GM04503 (cell line): ENCODE measurements at regions not wholly inside any gene's neighbourhood (a gene's known extent, or its start where the extent isn't known, plus 50 kb on each side); places are given as distances from the start of the nearest gene placed in this dataset.
"Not testable (repeated sequence)": the region's sequence is repeated elsewhere in the genome, so short reads cannot be mapped to it uniquely, and the experiment has no call there.

Experiments used
- DNase-seq: peaks from one replicate; pipeline ENCODE4 v3.0.0-alpha.2; 2012; ENCODE audit warnings: low read depth

DNA sequence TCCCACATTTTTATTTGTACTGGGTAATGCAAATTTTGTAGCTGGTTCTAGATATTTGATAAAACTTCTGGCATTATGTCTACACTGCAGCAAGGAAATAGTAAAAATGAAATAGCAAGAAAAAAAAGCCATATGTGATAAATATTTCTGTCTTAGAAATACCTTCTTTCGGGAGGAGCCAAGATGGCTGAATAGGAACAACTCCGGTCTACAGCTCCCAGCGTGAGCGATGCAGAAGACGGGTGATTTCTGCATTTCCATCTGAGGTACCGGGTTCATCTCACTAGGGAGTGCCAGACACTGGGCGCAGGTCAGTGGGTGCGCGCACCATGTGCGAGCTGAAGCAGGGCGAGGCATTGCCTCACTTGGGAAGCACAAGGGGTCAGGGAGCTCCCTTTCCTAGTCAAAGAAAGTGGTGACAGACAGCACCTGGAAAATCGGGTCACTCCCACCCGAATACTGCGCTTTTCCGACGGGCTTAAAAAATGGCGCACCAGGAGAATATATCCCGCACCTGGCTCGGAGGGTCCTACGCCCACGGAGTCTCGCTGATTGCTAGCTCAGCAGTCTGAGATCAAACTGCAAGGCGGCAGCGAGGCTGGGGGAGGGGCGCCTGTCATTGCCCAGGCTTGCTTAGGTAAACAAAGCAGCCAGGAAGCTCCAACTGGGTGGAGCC lies 461.4 kb downstream of the ZWINT start:
- not testable (repeated sequence) for DNase-seq

- no peak for DNase-seq
These were observed 463.6 kb downstream of the ZWINT start for GRCh38 chr10:55897490-55897921.

- no peak for DNase-seq
These were observed 468.8 kb downstream of the ZWINT start for GRCh38 chr10:55892276-55892675.

- DNase-seq, result no peak
These were observed 479.5 kb downstream of the ZWINT start for GRCh38 chr10:55881588-55881987.

GRCh38 chr10:55873485-55873884 lies 487.6 kb downstream of the ZWINT start:
- no peak for DNase-seq

DNA sequence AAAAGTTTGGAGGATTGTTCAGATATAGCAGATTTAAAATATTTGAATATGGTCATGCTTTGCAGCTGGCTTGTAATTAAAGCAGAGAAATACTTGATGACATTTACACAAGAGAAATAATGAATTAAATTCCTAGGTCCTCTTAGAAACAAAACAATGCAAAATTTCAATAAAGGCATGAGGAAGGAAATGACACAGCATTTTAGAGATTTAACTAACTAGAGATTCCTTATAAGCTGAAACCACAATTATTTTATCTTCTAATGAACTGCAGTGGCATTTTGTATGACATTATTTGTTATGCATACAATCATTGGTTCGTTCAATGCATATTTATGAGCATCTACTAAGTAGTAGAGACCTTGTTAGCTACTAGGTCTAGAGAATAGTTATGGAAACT lies 490.9 kb downstream of the ZWINT start:
- no peak for DNase-seq

- DNase-seq, result no peak
These were observed 493.2 kb downstream of the ZWINT start for GRCh38 chr10:55867848-55868247.

DNA sequence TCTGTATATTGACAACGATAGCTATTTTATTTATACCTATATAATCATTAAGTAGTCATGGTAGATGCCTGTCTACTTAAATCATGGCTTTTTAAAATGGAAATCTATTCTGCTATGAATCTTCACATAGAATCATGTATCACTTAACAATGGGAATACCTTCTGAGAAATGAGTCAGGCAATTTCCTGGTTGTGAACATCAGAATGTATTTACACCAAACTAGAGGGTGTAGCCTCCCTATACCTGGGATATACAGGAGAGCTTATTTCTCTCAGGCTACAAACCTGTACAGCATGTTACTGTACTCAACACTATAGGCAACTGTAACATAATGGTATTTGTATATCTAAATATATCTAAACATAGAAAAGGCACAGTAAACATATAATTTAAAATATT lies 502.3 kb downstream of the ZWINT start:
- no peak for DNase-seq

- DNase-seq, result no peak
These were observed 508.2 kb downstream of the ZWINT start for GRCh38 chr10:55852900-55853299.

DNA sequence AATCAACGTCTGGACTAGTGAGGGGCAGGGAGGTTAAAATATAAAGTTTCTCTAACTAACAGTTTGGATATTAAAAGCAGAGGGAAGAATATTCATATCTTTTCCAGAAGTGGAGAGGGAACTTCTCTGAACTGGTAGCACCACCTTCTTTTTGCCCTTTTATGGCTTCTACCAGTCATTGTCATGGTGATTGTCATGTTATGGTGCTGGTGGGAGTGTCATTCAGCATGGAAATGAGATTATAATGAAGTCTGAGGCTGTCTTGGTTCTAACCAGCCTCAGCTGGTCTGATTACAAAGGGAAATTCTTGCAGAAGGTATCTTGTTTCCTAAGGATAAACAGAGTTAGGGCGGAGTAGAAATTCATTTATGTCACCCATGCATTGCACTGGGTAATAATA lies 523.8 kb downstream of the ZWINT start:
- no peak for DNase-seq

DNA sequence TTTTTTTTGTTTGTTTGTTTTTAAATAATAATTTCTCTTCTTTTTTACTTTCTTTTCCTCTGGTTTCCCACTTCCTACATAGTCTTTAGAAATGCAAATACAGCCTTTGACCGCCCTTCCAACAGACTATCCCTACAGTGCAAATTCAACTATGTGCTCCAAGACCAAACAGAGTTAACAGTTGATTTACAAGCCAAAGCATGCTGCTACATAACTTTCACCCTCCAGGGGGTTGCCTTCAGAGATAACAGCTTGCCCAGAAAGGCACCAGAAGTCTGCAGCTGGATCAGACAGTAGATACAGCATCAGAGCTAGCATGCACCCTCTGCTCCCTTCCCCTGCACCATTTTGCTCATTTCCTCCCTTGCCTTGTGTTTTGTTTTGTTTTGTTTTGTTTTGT lies 539.0 kb downstream of the ZWINT start:
- DNase-seq, result no peak

GRCh38 chr10:55820478-55820877 lies 540.6 kb downstream of the ZWINT start:
- DNase-seq, result no peak

- no peak for DNase-seq
These were observed 541.0 kb downstream of the ZWINT start for GRCh38 chr10:55820071-55820470.

- DNase-seq, result no peak
These were observed 547.4 kb downstream of the ZWINT start for GRCh38 chr10:55813451-55814170.

DNA sequence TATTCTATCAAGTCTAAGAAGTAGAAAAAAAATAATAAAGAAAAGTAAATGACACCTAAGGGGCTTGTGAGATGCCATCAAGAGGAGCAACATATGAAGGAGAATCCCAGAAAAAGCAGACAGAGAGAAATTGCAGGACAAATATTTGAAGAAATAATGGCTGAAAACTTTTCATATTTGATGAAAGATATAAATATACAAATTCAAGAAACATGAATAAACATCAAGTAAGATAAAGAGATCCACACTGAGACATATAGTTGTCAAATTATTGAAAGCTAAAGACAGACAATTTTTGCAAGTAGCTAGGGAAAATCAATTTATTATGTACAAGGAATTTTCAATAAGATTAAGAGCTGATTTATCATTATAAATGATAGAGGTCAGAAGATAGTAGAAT lies 558.0 kb downstream of the ZWINT start:
- DNase-seq, result no peak

DNA sequence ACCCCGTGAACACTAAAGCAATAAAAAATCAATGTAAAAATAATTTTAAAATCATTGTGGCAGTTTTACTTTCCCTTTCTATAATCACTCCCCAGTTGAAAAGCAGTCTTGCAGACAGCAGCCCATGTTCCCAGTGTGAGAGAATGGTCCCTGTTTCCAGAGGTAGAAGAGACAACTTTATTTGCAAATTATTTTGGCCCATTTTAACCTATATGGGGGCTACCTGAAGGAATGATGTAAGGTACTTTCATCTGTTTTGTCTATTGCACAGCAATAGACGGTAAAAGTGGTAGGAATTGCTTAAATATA lies 559.8 kb downstream of the ZWINT start:
- DNase-seq, result no peak

DNA sequence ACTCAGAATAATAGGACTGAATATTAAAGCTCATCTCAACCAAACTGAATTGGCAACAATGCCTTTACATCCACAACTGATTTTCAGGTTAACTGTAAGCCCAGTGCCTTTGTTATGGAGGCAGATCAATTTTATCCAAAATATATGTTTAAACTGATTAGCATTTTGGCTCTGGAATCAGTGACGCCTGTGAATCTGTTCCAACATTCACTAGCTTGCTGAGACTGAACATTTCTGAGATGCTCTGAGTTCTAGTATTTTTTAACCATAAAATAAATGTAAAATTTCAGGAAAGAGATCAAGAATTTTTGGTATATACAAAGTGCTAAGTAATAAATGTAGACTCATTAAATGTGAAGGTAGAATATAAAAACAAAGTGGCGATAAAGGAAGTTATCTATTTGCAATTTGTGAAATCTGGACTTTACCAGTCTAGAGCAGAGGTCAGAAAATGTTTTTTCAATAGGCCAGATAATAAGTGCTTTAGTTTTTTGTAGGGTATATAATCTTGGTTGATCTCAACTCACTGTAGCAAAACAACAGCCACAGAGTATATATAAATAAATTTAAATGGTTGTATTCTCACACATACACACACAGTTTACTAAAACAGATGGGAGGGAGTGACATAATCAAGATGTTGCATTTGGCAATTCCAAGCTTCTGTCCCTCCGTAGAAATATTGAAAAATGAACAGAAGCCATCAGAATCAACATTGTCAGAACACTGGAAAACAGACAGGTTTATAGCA lies 560.3 kb downstream of the ZWINT start:
- DNase-seq, result no peak

DNA sequence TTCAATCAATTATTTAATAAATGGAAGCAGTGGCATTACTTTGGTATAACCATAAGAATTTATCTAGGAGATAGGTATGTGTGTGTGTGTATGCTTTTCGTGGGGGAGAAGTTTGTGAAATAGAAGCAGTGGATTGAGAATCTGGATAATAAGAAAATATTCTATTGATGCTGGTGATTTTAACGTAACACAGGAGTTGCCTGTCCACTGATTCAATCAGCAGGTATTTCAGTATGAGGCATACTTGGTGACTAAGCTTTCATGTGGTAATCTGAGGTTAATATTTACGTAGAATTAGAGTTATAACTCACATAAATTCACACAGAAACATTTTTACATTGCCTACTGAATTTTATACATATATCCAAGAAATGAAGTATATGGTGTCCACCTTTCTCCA lies 568.0 kb downstream of the ZWINT start:
- no peak for DNase-seq

DNA sequence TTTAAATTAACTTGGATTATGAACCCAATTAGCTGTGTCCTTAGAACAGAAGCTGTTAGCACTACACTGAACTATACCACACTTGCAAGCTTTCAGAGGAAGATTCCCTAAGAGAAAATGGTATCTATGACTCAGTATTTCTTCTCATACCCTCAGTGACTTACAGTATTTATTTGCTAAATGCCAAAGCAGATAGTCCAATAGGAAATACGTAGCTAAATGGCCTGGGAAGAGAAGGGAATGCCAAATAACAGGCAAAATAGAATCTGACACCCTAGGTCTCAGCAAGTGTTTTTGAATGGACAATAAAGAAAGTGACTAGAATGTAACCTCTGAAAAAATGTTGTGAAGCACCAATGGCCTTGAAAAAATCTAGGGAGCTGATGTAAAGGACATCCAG lies 570.8 kb downstream of the ZWINT start:
- not testable (repeated sequence) for DNase-seq

DNA sequence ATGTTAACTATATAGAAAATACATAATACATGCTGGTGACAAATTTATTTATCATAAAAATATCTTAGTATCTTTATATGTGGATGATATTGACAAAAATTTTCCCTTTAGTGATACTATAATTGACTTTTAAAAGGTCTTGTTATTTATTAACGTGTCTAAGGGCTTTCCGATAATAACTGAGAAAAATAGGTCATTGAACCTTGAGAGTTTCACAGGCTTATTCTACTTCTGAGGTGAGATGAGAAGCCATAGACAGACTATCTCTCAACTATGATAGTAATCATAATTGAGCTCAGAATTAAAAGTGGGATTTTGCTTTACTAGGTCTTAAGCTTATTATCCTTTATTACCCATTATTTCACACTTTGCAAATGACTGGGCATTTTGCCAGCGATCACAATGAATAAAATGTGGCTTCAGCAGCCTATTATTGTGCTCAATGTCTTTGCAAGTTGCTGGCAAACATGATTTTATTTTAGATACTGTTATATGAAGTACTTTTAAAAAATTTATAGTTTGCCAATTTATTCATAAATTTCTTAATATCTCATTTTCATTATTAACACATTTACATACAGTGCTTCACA lies 574.5 kb downstream of the ZWINT start:
- no peak for DNase-seq

- no peak for DNase-seq
These were observed 578.9 kb downstream of the ZWINT start for GRCh38 chr10:55782181-55782580.

DNA sequence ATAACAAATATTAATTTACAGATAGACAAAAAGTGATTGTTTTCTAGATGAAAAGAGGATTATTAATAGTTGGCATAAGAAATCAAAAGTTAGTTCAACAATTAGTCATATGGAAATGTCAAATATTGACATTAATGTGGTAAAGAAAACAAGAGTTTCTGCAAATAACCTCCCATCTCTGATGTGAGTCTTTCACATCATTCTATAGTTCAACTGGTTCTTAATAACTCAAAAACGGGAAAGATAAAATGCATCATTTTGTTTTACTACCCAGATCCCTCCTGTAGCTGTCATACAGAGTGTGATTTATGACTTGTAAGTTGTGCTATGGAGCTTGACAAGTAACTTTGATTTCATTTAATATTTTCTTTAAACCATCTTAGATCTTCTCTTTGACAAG lies 594.8 kb downstream of the ZWINT start:
- DNase-seq, result no peak

GRCh38 chr10:55750458-55750857 lies 610.6 kb downstream of the ZWINT start:
- DNase-seq, result no peak
